Kidney tubule cell (primary cell): ENCODE measurements at regions not wholly inside any gene's neighbourhood (a gene's known extent, or its start where the extent isn't known, plus 50 kb on each side); places are given as distances from the start of the nearest gene placed in this dataset.
A peak's percentile ranks its signal among the peaks of the same experiment; 100 is the strongest.

ENCODE experiments used
- DNase-seq: peaks from one replicate; pipeline ENCODE4 v3.0.0-alpha.2; 2018; ENCODE audit warnings: low spot score

DNA sequence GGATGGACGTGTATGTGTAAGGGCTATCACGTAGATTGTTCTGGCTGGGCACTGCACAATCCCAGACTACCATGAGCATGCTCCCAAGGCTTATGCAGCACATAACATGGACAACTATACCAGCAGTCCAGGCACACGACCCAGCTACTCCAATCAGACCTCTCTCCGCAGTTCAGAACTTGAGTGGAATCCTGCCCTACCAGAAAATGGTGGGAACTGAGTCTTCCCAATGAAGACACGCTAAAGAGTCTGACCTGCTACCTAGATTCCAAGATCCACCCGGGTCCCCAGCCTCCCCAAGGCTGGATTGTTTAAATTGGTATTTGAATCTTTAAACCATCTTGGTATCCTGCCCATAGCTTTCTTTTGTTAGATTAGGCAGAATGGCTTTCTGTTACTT lies 251.3 kb upstream of the KAZN start:
- DNase-seq = no peak

DNA sequence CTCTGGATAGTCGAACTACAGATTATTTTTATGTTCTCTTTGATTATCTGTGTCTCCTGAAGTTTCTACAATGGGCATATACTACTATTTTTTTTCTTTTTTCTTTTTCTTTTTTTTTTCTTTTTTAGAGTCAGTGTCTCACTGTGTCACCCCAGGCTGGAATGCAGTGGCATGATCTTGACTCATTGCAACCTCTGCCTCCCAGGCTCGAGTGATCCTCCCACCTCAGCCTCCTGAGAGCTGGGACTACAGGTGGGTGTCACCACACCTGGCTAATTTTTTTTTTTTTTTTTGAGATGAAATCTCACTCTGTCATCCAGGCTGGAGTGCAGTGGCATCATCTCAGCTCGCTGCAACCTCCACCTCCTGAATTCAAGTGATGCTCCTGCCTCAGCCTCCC lies 250.7 kb upstream of the KAZN start:
- DNase-seq = no peak

DNA sequence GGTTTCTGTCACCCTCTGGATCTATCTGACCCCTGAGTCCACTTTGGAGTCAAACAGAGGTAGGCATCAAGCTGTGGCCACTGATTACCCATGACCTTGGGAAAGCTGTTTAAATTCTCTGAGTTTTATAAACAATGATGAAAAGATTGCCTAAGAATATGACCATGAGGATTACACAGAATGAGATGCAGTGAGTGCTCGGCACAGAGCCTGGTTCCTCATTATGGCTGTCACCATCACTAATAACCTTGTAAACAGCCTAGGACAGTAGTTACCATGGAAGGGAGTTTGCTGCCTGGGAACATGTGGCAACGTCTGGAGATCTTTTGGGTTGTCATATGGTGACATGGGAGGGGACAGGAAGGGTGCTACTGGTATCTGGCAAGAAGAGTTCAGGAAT lies 248.3 kb upstream of the KAZN start:
- DNase-seq = no peak

DNA sequence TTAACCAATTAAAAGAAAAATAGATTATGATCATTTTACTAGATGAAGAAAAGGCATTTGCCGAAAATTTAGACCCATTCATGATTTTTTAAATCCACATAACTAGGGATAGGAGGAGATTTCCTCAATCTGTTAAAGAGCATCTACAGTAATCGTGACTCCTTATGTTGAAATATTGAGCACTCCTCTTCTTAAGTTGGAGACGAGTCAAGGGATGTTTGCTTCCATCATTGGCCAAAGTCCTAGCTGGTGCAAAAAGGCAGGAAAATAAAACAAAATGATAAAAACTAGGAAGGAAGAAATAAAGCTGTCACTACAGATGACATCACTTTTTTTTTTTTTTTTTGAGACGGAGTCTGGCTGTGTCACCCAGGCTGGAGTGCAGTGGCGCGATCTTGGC lies 245.6 kb upstream of the KAZN start:
- DNase-seq = no peak

DNA sequence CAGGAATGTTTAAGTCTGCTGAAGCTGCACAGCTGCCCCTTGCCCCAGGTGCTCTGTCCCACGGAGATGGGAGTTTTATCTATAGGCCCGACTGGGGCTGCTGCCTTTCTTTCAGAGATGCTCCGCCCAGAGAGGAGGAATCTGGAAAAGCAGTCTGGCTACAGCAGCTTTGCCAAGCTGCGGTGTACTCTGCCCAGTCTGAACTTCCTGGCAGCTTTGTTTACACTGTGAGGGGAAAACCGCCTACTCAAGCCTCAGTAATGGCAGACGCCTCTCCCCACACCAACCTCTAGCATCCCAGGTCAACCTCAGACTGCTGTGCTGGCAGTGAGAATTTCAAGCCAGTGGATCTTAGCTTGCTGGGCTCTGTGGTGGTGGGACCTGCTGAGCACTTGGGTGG lies 237.5 kb upstream of the KAZN start:
- peak; percentile 53 for DNase-seq

DNA sequence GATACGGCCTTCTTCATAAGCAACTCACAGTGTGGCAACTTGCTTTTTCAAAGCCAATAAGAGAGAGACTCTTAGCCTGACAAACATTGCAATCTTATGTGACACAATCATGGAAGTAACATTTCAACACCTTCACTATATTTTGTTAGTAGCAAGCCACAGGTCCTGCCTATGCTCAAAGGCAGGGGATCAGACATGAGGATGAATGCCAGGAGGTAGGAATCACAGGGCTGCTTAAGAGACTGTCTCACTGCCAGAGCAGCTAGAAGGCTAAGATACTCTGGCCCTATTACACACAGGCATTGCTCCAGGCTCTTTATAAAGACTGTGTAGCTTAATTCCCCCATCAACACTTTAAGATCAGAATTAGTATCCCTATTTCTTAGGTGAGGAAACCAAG lies 236.2 kb upstream of the KAZN start:
- DNase-seq = no peak

DNA sequence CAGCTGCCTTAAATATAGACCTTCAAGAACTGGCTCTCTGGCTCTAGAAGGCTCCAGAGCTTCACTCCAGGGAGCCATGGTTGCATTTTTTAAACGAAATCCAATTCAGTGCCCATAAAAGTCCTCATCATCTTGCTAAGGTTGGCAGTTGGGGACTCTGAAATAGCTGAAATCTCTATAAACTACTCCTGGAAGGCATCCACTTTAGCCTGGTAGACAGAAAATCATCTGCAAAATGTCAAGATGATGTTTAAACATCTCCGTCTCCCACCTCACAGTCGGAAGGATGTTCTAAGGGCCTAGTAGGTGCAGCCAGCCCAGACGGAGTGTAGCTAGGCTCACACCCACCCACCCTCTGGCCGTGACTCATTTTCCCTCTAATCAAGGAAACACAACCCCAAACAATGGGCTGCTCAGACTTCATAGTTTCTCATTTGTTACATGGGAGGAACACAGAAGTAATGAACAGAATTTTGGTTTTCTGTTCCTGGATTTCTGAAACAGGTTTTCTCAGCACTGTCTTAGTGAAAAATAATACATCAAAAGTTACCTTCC lies 235.4 kb upstream of the KAZN start:
- DNase-seq = no peak

DNA sequence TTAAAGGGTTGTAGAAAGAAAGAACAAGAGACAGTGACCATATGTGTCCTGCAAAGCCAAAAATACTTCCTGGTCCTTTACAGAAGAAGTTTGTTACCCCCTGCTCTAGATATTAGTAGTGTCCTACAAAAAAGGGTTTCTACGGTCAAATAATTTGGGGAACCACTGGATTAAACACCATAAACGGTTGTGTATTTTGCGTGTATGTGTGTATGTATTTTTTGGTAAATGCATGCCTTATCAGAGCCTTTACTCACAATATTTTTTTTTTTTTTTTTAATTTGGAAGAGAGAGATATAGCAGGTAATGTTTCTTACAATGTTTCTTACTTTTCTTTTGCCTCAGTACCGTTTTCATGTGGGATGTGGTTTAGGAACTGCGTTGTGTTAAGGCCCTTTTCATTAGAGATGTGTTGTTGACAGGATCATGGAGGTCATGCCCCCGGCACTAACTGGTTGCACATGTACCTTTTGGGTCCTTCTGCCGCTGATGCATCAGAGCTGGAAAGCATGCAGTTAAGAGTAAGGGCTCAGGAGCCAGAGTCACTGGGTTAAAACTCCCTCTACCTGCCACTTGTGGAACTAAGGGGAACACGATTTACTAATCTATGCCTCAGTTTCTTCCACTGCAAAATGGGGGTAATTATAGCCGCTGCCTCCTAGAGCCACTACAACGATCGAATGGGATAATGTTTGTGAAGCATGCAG lies 234.6 kb upstream of the KAZN start:
- DNase-seq = no peak

DNA sequence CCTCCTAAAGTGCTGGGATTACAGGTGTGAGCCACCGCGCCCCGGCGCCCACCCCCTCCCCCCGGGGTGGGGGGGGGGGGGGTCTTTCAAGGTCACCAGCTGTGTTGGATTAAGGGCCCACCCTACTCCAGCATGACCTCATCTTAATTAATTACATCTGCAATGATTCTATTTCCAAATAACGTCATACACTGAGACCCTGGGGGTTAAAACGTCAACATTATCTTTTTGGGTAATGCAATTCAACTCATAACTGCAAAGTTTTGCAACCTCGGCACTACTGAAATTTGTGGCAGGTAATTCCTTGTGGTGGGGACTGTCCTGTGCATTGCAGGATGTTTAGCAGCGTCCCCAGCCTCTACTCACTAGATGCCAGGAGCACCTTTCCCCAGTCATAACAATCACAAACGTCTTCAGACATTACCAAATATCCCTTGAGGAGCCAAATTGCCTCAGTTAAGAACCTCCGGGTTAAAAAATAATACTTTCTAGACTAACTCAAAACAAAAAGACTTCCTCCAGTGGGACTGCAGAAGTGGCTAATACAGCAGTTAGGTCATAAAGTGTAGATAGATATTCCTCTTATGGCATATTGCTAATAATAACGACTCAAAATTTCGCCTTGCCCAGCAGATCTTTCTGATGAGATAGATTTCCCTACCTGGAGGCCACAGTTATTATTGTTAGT lies 233.0 kb upstream of the KAZN start:
- no peak for DNase-seq

DNA sequence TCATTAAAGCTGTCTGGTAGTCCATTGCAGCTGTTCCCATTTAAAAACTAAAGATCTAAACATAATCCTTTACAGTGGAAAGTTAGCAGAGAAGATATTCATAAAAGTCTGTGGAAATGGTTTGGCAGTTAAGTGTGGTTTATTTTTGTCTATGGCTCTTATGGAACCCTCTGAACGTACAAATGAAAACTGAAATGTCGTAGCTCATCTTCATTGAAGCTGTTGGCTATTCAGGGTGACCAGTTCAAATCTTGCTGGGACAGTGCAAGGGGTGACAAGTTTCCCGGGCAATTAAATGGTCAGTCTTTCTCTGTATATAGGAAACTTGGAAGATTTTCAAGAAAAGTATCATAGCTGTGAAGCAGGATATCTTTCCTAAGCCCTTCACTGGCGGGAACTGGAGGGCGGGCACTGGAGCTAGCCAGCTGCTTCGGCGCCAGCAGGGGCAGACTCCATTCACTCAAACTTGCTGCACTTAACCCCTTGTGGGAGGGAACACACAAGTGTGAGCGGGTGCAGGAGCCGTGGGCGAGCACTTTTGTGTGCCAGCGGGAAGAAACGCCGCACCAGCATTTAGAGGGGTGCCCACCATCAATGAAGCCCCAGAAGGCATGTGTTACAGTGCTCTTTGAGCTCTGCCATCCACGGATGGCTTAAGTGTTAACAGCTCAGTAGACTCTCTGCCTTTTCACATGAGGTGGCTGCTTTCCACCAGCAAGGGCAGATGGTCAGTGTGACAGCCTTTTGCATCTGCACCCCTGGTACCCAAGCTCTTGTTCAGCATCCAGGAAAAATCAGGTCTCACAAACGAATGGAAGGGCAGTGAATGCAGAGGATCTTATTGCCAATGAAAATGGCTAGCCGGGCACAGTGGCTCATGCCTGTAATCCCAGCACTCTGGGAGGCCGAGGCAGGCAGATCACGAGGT lies 232.1 kb upstream of the KAZN start:
- DNase-seq = peak; percentile 8

DNA sequence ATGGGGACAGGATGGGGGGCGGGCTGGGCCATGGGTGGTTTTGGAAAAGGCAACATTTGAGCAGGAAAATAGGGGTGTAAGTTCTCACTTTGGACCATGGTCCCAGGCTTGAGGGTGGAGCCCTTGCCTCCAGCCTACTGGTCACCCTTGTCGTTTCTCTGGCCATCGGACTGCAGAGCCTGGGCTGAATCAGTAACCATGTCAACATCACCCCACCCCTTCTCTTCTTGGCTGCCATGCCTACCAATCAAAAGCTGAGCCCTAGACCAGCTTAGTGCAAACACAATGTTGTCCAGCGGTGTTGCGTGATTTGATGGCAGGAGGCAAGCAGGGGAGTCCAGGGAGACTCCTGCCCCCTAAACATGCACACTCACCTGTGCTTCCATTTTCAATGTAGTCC lies 231.0 kb upstream of the KAZN start:
- no peak for DNase-seq

DNA sequence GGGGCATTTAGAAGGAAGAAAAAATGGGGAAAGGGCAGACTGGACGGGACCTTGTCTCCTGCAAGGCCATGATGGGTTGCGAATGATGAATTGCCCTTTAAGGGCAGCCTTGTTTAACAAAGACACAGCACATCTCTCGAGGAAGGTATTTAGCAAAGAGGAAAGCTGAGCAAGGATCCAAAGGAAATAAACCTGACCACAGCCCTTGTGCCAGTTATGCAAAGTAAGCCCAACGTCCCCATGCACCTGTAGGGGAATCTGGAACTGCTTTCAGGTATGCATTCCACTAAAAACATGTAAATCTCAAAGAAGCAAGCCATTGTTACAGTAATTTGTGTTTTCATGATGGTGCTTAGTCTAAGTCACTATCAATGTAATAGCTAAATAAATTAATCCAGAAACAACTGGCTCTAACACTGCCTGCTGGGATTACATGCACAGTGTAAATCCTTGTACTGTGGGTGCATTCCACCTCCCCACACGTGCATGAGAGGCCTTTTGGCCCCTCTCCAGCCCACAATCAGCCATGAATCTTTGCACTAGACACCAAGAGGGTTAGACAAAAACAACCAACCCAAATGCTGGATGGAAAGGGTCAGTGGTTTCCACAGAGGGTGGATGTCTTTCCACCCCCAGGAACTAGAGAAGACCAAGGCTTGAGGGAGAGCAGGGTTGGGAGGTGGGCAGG lies 228.8 kb upstream of the KAZN start:
- DNase-seq = peak; percentile 25

DNA sequence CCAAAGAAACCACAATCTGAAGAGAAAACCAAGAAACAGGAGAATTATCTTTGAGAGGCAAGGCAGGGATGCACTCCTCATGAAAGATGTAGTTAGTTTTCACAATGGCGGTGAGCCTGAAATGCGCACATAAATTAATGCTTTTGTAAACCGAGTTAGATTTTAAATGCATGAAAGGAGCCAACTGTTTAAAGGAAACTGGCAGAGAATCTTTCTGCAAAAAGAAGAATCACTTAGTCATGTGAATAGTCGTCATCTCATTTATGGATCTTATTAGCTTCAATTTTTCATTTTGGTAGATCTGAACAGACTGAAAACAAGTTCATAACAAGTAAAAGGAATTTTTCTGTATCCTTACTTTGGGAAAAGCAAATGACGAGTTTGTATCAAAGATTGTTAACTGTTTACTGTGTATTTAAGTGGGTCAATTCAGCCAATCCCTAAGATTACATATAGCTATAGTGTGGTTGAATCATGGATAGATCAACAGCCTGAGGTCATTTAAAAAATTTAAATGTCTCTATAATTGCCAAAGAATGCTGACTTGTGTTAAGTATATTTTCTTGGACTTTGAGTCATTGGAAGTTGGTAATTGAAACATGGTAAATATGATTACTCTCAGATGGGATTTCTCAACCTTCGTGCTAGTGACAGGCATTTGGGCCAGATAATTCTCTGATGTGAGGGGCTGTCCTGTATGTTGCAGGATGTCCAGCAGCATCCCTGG lies 226.6 kb upstream of the KAZN start:
- DNase-seq = no peak

DNA sequence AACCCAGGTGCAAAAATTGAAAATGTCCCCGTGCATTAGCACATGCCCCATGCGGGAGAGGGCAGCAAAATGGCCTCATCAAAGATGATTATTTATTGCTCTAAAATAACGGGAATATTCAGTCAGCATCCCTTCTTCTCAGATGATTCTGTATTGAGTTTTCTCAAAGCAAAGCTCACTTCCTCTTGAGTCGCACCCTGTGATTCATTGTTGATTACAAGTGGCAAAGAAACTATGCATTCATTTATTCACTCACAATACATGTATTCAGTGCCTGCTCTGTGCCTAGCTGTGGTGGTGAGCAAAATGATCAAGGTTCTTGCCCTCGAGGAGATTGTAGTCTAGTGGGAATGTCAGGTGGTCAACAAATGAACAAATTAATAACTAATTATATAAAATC lies 226.0 kb upstream of the KAZN start:
- peak; percentile 51 for DNase-seq

DNA sequence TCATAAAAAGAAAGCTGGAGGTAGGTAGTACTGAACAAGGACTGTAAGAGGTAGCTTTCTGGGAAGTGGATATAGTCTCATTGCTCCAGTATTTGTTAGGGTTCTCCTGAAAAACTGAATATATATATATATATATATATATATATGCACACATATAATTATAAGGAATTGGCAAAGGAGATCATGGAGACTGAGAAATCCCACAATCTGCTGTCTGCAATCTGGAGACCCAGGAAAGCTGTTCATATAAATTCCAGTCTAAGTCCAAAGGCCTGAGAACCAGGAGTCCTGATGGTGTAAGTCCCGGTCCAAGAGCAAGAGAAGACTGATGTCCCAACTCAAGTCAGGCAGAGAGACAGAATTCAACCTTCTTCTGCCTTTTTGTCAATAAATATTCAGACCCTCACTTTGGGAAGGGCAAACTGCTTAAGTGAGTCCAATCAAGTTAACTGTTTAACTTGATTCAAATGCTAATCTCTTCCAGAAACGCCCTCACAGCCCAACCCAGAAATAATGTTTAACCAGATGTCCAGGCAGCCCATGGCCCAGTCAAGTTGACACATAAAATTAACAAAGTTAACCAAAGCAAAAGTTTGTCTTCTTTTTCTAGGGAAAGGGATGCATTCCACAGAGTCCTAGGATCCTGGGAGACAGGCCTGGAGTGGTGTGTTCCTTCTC lies 225.3 kb upstream of the KAZN start:
- no peak for DNase-seq

DNA sequence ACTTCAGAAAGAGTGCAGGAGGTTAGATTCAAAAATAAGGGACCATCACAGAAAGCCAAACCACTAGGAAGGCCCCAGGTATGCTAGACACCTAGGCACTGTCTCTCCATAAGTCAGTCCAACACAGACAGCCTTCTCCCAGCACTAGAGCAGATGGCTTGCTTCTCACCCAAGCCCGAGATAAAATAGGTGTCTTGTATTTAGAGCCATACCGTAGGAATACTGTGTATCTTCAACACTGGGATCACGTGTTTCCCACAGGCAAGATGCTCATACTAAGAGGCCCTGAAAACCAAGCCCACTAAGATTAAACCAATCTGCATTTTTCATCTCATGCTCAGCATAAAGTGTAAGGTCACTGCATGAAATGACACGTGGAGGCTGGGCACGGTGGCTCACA lies 223.3 kb upstream of the KAZN start:
- no peak for DNase-seq

DNA sequence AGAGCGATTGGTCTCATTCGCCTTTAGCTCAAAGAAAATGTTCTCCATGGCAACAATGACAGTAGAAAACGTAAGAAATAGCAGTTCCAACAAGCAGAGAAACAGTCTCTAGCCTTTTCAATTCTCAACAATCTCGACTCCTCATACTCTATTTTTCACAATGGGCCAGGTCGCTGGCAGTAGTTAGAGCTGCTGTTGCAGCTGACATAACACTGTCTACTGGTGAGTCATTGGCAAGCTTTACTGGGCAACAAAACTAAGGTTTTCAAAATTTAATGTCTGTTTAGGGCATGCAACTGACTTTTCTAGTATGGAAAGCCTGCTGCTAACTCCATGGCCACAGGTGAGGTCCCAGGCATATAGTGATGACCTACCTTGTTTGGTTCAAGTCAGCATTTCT lies 221.1 kb upstream of the KAZN start:
- DNase-seq = no peak

DNA sequence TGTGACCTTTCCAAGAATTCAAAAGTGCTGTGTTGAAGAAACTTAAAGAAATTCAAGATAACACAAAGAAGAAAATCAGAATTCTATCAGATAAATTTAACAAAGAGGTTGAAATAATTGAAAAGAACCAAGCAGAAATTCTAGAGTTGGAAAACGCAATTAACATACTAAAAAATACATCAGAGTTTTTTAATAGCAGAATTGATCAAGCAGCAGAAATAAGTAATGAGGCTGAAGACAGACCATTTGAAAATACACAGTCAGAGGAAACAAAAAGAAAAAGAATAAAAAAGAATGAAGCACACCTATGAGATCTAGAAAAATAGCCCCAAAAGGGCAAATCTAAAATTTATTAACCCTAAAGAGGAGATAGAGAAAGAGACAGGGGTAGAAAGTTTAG lies 218.1 kb upstream of the KAZN start:
- DNase-seq = no peak

DNA sequence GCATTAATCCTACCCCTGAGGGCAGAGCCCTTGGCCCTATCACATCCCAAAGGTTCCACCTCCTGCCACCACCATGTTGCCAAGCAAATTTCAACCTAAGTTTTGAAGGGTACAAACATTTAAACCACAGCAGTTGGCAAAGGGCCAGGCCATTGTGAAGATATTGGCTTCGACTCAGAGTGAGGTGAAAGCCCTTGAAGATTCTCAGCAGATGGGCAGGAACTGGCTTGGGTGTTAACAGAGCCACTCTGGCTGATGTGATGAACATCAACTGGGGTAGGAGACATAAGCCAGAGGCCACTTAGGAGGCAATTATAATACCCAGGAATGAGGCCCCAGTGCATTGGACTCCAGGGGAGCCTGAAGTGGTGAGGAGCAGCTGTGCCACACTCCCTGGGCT lies 207.7 kb upstream of the KAZN start:
- DNase-seq = peak; percentile 9

DNA sequence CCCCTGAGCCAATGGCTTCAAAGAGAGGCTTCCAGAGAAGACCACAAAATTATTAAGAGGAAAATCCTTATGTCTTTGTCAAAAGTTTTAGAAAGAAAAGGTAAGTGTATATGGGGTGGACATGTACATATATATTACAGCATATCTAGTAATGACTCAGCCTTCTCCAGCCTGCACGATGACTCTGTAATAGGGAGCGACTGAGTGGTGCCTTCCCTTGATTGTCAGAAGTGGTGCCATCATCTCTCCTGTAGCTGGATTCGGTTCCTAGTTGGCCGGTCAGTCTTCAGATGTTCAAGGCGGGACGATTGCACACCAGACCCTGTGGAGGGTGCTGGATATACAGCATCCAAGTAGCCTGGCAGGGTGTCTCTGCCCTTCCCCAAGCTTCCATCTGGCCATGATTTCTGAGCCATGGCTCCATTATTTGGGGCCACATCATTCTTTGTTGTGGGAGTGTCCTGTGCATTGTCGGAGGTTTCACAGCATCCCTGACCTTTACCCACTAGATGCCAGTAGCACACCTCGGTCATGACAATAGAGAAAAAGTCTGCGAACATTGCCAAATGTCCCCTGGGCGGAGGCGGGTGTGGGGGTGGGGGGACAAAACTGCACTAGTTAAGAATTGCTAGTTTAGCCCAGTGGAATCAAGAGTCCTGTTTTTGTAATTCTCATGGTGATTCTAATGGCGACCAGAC lies 206.2 kb upstream of the KAZN start:
- no peak for DNase-seq
